GM18505 (cell line): ENCODE measurements at regions not wholly inside any gene's neighbourhood (a gene's known extent, or its start where the extent isn't known, plus 50 kb on each side); places are given as distances from the start of the nearest gene placed in this dataset.
"Not testable (repeated sequence)": the region's sequence is repeated elsewhere in the genome, so short reads cannot be mapped to it uniquely, and the experiment has no call there.

Experiments
- ATAC-seq: cut with Tn5 transposase; IDR thresholded peaks from one replicate; pipeline ENCODE4 v1.9.1; 2021; ENCODE audit not compliant: unreplicated experiment
- POLR2A ChIP-seq: IDR thresholded peaks from 4 replicates; pipeline ENCODE4 v1.6.1; 2011; ENCODE audit warnings: borderline replicate concordance; ENCODE audit not compliant: insufficient read depth, insufficient read length; ENCODE audit errors: extremely low read depth

DNA sequence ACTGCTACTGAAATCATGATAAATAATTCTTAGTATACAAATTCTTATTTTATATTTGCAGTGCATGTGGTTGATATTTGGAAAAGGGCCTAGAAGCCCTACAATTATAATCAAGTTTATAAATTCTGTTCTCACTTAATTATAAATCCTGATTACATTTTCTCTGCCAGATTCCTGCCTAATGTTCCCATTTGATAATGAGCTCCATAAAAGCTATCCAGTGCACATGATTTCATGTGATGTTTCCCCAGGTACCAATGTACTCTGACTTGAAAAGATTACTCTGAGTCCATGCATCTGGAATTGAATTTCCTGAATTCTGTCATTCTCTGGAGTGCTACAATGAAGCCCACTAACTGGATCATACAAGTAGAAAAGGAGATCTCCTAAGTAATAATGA, 292.2 kb downstream of the FRK start:
- TF ChIP-seq POLR2A = no peak
- no peak for ATAC-seq

DNA sequence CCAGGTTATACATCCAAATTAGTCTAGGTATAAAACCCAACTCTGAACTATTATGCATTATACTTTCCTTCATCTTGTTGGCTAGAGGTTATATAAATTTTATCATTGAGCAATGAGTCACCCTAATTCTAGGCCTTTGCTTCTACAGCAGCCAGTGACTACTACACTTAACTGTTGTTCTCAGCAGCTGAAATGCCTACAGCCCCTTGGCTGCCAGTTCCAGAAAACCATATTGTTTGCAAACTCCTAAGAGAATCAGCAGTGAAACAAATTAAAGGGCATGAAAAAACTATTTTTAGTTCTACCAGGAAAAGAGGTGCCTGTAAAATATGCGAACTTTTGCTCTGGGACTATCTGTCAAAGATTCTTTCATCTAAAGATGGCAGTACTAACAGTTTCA, 292.8 kb downstream of the FRK start:
- TF ChIP-seq POLR2A = no peak

DNA sequence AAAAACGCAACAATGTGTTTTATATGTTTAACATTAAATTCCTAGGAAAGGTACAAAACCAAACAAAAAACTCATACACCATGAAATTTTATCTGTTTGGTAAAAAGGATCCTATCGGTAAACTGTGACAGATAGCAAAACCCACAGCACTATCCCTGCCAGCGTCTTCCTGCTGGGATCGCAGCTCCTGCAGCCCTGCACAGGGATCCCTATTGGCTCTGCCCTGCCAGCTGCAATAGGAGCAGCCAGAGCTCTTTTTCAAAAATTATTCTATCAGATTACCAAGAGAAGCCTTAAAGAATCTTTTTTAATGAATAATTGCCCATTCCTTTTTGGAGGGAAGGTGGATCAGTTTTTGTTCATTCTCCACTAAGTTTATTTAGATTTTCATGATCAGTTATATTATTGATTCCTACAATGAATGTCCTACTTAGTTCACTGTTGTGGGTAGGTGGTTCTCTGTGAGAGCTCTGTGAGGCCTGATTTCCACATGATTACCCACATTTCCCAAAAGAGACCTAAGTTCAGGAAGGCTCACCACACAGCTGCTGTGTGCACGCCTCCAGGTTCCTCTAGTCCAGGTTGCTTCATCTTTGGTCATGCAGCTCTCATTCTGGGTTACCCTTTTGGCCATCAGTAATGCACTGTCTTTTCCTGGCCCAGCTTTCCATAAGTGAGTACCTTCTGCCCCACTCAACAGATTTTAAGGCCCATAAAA, 293.8 kb downstream of the FRK start:
- no peak for ATAC-seq
- no peak for TF ChIP-seq POLR2A

More for the DNA sequence above, 292.8 kb downstream of the FRK start:
- ATAC-seq = no peak

DNA sequence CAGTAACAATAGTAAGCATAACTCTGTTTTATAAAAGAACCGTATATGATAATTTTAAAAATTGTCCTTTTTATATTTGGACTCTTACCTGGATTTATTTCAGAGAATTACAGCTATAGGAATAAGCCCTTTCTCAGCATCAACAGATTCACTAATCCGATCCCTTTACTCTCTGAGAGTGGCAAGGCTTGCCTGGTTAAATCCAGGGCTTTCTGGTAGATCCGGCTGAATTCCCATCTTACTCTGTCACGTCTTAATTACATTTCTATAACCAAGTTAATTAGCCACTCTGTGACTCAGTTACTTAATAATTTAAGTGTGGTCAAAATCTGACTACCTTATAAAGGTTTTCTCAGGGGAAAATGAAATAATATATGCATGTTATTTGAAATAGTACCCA, 294.7 kb downstream of the FRK start:
- no peak for TF ChIP-seq POLR2A
- ATAC-seq = no peak

DNA sequence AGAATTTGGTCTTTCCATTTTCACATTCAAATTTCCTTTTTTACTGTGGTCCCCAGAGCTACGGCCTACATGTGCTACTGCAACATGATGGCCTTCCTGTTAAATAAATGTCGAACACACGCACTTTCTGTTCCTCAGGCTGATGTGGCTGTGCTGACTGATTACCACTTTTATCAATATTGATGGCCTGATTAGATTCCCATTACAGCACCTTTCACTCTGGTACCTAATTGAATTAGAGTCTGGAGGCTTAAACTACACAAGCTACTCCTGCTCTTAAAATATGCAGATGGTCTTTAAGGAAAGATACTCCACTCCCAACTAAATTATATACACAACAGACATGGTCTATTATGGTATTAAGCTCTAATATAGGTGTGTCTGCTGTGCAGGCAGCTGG, 301.6 kb downstream of the FRK start:
- TF ChIP-seq POLR2A = no peak
- ATAC-seq = no peak

DNA sequence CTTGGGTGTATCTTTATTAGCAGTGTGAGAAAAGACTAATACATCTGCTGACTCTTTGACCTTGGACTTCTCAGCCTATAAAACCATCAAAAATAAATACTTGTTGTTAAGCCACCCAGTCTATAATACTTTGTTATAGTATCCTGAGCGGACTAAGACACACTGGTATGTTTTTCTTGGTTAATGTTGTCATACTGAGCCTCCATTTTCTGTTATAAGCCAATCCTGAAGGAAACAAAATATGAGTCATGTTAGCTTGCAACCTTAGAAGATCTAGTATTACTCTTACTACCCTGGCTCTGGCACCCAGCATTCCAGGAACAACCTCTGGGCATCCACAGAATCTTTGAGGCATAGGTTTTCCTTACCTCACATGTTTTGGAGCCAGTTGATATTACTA, 307.2 kb downstream of the FRK start:
- no peak for ATAC-seq
- TF ChIP-seq POLR2A = no peak

DNA sequence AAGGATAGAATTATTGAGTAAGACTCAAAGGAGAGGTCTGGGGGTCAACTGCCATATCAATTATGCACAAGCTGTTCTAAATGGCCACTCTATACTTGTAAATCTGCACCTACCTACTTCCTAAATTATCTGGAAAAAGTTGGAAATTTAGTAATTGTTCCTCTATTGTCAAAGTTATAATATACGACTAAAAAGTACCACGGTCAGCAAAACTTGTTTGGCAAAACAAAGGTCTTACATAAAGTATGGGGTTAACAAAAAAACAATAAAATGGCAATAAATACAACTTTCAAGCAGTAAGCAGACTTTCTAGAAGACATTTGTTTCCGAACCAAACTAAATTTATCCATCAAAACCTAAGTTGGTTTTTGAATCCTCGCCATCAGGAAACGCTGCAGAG, 309.7 kb downstream of the FRK start:
- ATAC-seq = no peak
- TF ChIP-seq POLR2A = no peak

DNA sequence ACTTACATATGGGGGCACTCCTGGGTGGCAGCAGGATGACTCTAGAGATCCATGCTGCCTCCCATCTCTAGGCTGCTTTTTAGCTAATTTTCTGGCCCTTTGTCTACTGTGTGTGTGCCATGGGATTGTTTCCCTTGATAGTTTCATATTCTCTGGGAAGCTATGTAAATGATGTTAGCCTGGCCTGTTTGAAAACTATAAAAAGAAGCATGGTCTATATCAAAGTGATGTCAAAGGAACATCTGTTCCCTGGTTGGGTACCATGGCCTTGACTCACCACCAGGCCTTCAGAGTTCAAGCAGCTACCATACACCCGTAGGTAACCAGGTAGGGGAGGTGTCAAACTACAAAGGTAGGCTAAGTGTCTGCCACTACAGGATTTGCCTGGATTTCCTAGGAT, 310.4 kb downstream of the FRK start:
- TF ChIP-seq POLR2A = no peak
- no peak for ATAC-seq

DNA sequence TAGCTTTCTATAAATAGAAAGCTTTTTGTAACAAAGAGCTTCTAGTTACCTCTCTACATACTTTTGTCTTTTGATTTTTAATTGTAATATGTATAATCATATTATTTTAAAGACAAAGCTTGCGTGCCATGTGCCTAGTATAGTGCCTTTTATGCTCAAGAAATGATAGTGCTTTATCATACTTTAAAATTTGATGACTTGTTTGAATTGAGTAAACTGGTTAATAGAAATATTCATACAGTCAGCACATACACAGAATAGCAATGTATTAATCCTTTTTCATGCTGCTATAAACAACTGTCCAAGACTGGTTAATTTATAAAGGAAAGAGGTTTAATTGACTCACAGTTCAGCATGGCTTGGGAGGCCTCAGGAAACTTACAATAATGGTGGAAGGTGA, 313.0 kb downstream of the FRK start:
- no peak for TF ChIP-seq POLR2A
- no peak for ATAC-seq

DNA sequence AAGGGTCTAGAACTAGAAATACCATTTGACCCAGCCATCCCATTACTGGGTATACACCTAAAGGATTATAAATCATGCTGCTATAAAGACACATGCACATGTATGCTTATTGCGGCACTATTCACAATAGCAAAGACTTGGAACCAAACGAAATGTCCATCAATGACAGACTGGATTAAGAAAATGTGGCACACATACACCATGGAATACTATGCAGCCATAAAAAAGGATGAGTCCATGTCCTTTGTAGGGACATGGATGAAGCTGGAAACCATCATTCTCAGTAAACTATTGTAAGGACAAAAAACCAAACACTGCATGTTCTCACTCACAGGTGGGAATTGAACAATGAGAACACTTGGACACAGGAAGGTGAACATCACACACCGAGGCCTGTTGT, 314.1 kb downstream of the FRK start:
- ATAC-seq = not testable (repeated sequence)

DNA sequence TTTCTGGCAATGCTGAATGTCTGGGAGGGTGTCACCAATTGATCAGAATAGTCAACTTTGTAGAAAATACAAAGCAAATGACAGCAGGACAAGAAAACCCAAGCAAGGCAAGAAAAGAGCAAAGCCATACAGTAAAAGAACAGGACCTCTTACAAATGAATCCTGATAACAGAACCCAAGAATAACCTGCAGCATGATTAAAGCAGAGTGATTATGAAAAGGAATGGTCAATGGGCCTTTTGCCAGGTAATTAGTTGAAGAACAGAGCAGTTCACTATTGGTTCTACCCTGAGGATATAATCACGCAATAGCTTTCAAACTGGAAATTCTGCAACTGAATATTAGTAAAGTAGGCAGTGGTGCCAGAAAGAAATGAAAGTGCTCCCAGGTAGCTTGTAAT, 319.8 kb downstream of the FRK start:
- no peak for ATAC-seq
- TF ChIP-seq POLR2A = no peak

DNA sequence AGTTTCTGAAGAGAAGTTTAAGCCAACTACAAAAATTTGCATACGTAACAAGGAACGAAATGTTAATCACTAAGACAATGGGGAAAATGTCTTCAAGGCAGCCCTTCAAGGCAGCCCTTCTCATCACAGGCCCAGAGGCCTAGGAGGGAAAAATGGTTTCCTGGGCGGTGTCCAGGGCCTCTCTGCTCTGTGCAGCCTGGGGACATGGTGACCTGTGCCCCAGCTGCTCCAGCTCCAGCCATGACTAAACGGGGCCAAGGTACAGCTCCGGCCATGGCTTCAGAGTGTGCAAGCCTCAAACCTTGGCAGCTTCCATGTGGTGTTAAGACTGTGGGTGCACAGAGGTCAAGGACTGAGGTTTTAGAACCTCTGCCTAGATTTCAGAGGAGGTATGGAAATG, 325.1 kb downstream of the FRK start:
- no peak for ATAC-seq
- no peak for TF ChIP-seq POLR2A

DNA sequence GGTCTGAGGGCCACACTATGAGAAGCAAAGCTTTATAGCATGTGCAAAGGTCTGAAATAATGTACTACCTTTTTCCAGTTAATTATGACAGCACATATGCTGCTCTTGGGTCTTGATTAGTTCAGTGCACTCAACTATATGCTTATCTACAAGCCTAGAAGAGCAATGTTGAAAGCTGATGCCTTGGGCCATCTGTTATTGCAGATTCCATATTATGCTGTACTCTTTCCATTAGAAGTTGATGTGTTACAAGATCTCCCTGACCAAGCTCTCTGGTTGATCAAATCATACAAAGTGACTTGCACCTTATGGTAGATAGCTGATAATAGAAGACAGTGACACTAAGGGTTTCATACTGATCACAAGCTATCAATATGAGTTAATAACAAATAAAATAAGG, 327.3 kb downstream of the FRK start:
- ATAC-seq = no peak
- no peak for TF ChIP-seq POLR2A

DNA sequence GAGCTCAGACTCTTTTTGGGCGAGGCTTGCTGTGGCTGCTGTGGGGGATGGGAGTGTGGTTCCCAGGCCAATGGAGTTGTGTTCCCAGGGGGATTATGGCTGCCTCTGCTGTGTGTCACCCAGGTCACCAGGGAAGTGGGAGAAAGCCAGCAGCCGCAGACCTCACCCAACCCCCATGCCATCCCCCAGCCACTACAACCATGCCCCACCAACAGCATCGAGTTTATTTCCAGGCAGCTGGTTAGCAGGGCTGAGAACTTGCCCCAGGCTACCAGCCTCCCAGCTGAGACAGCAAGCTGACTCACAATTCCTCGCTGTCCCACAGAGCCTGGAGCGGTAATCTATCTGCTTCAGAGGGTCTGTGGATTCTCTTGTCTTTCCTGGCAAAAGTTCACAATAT, 331.7 kb downstream of the FRK start:
- ATAC-seq = no peak
- TF ChIP-seq POLR2A = no peak

DNA sequence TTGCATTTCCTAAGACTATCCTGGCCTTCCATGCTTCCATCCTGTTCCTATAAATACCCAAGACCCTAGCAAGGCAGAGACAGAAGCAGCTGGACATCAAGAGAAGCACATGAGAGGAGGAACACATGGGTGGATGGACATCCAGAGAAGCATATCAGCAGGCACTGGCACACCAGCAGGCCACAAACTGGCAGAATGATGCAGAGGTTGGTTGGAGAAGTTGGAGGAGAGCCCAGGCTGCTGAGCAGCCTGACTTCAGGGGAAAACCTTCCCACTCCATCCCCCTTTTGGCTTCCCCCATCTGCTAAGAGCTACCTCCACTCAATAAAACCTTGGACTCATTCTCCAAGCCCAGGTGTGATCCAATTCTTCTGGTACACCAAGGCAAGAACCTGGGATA, 332.5 kb downstream of the FRK start:
- no peak for TF ChIP-seq POLR2A
- no peak for ATAC-seq
